AG10803 (cell line): ENCODE measurements at regions not wholly inside any gene's neighbourhood (a gene's known extent, or its start where the extent isn't known, plus 50 kb on each side); places are given as distances from the start of the nearest gene placed in this dataset.
A peak's percentile ranks its signal among the peaks of the same experiment; 100 is the strongest.

Experiments used
- DNase-seq: peaks from one replicate; pipeline ENCODE4 v3.0.0; 2010; ENCODE audit warnings: low read depth
- H3K4me3 ChIP-seq: 2 replicates; pipeline ENCODE4 v1.5.1; 2011; ENCODE audit warnings: mild to moderate bottlenecking, low read length, control low read depth
- TF ChIP-seq, protein P1 (sequence below): conservative IDR thresholded peaks from 2 replicates; pipeline ENCODE4 v1.5.1; 2011; ENCODE audit warnings: mild to moderate bottlenecking, low read length, control low read depth, inconsistent platforms

DNA sequence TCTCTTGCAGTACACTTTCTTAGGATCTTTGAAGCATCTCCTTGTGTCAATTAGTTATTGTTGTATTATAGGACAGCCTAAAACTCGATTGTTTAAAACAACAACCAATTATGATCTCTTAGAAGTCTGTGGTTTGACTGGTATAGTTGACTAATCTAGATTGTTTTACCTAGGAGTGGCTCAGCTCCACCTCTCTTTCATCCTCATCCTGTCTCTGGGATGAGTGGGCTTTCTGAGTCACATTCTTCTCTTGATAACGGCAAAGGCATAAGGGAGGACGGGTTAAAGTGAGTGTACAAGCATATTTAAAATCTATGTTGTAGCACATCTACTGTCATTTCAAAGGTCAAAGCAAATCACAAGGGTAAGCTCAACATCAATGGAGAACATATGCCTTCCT, 102.3 kb upstream of the GULP1 start:
- no peak for DNase-seq
- TF ChIP-seq, protein P1, sequence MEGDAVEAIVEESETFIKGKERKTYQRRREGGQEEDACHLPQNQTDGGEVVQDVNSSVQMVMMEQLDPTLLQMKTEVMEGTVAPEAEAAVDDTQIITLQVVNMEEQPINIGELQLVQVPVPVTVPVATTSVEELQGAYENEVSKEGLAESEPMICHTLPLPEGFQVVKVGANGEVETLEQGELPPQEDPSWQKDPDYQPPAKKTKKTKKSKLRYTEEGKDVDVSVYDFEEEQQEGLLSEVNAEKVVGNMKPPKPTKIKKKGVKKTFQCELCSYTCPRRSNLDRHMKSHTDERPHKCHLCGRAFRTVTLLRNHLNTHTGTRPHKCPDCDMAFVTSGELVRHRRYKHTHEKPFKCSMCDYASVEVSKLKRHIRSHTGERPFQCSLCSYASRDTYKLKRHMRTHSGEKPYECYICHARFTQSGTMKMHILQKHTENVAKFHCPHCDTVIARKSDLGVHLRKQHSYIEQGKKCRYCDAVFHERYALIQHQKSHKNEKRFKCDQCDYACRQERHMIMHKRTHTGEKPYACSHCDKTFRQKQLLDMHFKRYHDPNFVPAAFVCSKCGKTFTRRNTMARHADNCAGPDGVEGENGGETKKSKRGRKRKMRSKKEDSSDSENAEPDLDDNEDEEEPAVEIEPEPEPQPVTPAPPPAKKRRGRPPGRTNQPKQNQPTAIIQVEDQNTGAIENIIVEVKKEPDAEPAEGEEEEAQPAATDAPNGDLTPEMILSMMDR = no peak
- H3K4me3 ChIP-seq = no peak overlapping the region

DNA sequence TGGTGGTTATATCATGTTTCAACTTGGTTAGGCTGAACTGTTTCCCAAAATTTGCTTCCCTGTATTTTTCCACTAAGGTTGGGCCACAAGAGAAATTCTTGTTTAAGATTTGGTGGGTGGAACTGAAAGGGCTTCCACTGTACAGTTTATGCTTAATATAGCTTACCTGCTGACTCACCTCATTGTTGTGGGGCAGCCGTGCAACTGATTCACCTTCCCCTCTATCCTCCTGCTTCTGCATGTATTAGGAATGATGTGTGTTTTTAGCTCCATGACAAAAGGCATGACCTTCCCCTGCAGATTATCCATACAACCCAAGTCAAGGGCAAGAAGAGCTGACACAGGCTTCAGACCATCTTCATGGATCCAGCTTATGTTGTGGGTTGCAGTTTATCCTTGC, 98.4 kb upstream of the GULP1 start:
- no peak overlapping the region for H3K4me3 ChIP-seq
- TF ChIP-seq, protein P1 = no peak
- DNase-seq = no peak

DNA sequence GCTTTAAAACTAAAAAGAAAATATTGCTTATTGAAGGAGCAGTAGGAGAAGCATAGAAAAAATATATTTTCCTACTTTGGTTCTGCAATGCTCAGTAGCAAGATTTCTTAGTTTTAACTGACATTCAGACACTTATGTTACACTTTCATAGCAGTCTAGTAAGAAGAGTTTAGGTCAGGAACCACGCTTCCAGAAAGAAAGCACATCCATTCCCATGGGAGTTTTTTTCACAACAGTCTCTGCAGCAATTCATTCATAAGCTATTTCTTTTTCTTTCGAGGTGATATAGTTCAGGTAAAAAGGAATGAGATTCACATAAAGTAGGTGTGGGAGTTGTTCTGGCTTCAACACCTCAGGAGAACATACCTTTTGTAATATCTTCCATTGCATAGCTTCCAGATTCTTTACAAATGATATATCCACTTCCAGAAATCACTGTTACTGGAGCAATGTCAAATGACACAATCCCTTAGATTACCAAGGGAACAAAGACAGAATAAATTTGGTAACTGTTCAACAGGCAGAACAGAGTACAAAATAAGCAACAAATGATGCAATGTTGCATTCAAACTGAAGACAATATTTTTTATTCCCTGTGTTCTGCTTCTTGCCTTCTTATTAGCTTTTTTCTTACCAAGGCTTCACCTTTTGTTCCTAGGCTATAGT, 95.2 kb upstream of the GULP1 start:
- TF ChIP-seq, protein P1 = no peak
- DNase-seq = peak; percentile 50
- H3K4me3 ChIP-seq = no peak overlapping the region

DNA sequence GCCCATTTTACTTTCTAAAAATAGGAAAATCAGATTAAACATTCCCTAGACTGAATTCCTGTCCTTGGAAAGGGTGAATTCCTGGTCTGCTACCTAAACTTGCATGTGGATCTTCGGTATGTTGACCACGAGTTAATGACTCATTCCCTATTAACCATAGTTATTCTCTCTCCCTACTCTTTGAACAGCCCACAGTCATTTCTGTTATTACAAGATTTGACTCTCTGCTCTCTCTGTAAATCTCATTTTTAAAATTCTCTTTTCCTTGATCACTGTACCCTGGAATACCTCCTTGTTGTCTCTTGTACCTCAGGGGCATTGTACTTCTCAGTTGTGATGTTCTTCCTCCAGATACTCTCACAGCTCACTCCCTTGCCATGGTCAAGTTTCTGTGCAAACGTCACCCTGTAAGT, 92.0 kb upstream of the GULP1 start:
- peak; percentile 84 for DNase-seq
- no peak overlapping the region for H3K4me3 ChIP-seq
- TF ChIP-seq, protein P1 = no peak

DNA sequence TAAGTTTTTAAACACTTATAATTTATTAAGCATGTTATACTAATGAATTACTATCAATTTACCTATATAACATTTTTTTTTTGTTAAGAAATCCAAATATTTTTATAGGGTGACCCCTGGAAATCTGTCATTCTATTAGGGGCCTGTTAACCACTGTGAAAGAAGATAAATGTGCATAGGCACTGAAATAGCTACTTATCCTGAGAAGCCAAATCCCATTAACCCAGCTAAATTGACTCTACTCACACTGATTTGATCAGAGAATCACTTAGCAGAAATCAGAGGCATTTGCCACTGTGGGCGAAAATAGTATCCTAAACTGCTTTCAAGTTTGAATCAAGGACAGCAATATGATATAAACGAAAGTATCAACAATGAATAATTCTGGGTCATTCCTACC, 90.0 kb upstream of the GULP1 start:
- H3K4me3 ChIP-seq = no peak overlapping the region
- TF ChIP-seq, protein P1 = no peak
- DNase-seq = no peak

DNA sequence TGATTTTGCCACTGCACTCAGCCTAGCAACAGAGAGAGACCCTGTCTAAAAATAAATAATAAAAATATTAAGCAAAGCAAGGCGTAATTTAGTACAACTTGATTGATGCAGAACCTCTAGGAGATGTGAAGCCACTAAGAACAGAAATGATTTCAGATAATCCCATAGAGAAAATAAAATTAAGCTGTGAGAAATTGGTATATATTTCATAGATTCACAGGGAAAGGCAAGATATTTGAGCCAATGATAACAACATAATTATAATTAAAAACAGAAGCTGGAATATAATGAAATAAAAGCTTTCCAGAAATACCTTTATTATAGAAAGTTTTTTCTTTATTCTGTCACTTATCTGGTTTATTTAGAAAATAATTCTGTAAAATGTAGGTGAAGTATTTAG, 88.9 kb upstream of the GULP1 start:
- no peak for DNase-seq
- TF ChIP-seq, protein P1 = no peak

DNA sequence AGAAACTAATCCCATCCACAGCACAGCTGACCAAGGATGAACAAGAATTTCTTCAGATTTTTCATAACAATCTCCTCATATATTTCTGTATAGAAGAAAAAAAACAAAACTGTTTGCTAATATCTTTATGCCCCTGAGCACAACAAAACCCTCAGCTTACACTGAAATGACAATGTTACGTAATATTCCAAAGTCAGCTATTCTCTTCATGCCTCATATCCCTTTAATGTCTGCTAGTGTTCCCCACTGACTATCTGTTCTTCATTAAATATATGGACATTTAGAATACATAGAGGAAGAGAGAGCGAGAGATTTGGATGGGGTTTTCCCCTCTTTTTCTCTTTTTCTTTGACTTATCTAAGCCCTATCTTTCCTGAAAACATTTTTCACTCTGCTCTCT, 87.9 kb upstream of the GULP1 start:
- DNase-seq = peak; percentile 5
- H3K4me3 ChIP-seq = no peak overlapping the region

More for the DNA sequence above, 88.9 kb upstream of the GULP1 start:
- no peak overlapping the region for H3K4me3 ChIP-seq

More for the DNA sequence above, 87.9 kb upstream of the GULP1 start:
- TF ChIP-seq, protein P1 = no peak
